Stimulated activated CD4-positive, alpha-beta T cell treated with anti-CD3 and anti-CD28 coated beads, Interleukin-15, amount 100 ng/mL, for 24 hours (primary cell): ENCODE measurements at regions not wholly inside any gene's neighbourhood (a gene's known extent, or its start where the extent isn't known, plus 50 kb on each side); places are given as distances from the start of the nearest gene placed in this dataset.

Experiments used
- DNase-seq: peaks from one replicate; pipeline ENCODE4 v3.0.0-alpha.2; 2020

DNA sequence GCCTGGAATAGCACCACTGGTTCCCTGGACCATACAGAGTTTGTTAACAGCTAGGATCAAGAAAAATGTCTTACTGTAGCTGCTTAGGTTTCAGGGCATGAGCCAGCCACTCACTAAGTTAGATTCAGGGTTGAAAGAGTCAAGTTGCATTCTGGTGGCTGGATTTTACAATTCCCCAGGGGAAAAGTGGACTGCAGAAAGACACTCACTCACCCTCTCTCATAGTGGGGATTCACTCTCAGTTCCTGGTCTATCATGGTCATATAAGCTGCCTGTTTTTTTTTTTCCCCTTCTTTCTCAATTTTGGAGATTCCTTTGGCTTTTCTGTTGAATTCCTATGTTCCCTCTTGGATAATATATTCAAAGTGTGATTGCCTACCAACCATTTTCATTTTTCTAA lies 744.2 kb upstream of the GRIA3 start:
- no peak for DNase-seq

DNA sequence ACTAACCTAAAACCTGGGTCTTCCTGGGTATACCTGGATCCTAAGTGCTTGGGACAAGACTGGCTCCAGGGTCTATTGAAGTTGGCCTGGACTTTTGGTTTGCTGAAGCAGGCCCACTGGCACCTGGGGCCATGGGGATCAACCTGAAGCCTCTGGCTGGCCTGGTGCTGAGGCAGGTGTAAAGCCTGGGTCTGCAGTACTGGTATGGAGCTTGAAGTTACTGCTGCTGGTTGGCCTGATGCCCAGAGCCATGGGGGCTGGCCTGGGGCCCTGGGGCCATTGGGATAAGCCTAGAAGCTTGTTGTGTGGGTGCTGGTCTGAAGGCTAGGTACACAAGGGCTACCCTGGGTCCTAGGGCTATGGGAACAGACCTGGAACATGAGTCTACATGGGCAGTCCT lies 743.2 kb upstream of the GRIA3 start:
- no peak for DNase-seq

DNA sequence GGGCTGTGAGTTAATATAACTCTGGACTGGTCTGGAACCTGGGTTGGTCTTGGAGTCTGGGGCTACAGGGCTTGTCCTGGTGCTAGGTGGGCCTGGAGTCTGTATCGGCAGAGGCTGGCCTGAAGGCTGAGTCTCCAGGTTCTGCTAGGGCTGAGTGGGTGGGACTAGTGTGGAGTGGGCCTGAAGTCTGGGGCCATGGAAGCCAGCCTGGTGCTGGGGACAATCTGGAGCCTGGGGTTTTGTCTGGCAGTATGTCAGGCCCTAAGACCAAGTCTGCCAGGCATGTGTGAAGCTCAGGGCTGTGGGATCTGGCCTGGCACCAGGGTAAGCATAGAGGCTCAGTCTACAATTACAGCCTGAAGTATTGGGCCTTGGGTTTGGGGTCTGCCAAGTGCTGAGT lies 742.6 kb upstream of the GRIA3 start:
- DNase-seq = no peak

DNA sequence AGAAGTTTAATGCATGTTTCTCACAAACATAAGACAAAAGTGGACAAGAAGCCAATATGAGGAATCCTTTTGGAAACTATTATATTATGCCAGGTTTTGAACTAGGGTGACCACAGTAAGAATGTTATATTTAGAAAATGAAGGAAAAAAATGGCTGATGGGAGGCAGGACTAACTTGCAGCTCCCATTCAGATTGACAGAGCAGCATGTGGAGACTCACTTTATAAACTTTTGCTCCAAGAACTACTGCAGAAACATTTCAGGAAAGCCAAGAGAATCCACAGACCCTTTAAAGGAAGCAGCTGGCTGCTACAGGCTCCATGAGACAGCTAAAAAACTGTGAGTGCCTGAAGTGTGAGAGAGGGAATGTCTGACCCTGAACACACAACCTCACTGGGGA lies 738.6 kb upstream of the GRIA3 start:
- no peak for DNase-seq

DNA sequence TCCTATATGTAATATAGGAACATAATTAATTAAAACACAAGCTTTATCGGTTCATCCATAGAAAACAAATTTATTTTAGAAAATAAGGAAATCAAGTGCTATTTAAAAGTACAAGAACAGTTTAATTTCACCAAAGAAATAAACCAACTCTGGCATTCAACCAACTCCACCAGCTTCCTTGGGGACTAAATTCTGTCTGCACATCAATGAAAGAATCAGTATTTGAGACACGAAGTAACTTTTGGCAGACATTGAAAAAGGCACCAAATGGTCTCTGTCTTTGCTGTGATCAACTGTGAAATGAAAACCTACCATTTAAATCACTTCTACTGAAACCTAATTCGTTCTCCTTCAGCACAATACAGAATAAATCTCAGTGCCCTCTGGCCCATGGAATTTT lies 719.7 kb upstream of the GRIA3 start:
- no peak for DNase-seq

DNA sequence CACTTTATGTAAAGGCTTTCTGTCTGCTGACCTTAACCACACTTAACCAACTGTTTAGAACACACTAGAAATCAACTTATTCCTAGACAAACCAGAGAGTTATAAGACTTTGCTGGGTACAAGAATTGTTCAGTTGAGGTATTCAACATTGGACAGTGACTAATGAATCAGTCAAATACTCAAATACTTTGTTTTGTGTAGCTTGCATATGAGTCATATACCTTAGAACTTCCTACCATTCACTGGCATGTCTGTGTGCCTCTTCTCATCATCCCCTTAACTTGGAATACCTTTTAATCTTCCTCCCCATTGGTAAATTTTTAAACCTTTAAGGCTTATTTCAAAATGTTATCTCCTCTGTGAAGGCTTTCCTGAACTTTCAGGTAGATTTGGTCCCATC lies 708.8 kb upstream of the GRIA3 start:
- DNase-seq = no peak

DNA sequence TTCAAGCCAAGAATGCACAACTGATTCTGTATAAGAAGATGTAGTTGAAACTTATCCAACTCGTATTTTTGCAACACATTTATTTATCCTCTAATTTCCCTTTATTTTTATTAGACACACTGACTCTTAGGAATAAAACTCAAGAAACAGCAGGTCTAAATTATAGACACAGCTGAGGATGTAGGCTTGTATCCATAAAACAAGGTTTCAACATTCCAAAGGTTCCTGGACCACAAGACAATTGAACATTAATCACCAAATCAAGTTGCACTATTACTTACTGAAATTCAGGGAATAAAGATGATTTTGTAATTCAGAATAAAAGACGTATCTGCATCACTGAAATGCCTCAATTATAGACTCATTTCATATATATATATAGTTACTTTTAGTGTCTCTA lies 683.5 kb upstream of the GRIA3 start:
- no peak for DNase-seq

DNA sequence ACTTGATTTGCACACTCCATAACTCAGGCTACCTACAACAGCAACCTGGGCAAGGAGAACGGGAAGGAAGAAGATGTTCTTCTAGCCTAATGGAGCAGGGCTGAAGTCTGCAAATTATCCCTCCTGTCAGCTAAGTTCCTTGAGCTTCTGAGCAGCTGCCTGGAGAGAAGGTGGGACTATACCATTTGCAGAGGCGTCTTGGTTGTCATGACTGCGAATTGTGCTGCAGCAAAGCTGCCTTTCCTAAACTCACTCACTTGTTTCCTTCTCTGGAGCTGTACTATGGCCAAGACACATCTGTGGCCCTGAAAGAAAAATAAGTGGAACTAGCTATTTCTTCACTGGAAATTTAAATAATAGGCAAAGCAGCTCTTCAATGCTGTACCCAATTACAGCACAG lies 682.4 kb upstream of the GRIA3 start:
- DNase-seq = no peak

DNA sequence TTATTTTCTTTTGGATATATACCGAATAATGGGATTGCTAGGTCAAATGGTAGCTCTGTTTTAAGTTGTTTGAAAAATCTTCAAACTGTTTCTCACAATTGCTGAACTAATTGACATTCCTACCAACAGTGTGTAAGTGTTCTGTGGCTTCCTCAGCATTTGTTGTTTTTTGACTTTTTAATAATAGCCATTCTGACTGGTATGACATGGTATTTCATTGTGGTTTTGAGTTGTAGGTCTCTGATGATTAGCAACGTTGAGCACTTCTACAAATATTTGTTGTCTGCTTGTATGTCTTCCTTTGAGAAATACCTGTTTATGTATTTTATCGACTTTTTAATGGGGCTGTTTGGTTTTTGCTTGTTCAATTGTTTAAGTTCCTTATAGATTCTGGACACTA lies 680.1 kb upstream of the GRIA3 start:
- DNase-seq = no peak

DNA sequence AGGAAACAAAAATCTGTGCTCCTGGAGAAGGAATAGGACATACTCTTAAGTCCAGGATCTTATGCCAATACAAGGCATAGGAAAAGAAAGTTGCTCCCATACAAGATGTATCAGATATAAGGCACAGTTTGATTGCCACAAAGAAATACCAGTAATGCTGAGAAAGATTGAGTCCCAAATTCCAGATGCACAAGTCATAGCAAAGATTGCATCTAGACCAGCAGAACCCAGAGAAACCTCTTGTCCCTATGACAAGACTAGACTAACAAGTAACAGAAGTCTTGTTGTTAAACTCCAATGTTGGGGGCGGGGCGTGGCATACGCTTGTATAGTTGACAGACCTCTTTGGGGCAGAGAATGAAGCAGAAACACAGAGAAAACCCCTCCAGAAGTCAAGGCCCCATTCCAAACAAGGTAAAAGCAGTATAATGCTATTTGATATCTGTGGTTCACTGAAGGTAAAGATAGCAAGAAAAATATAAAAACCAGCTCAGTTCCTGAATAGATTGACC lies 671.5 kb upstream of the GRIA3 start:
- DNase-seq = no peak

DNA sequence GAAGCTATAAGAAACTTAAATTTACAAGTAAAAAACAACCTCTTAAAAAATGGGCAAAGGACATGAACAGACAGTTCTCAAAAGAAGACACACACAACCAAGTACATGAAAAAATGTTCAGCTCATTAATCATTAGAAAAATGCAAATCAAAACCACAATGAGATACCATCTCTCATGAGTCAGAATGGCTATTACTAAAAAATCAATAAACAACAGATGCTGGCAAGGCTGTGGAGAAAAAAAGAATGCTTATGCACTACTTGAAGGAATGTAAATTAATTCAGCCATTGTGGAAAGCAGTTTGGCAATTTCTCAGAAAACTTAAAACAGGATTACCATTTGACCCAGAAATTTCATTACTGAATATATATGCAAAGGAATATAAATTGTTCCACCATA lies 666.3 kb upstream of the GRIA3 start:
- DNase-seq = no peak

DNA sequence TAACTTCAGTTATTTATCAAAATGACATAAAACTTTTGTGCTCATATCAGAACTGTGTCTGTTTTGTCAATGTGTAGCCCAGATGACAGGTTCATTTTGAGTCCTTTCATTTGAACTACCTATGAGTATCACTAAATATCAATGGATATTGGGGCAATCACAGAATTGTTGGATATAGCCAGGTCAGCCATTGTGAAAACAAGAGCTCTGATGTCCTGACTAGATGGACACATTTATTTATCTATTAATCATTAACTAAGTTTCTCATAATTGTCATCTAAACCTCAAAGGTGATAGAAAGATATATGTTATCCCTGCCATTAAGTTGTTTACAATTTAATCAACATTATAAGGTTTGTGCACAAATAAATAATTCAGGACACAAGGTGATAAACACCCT lies 638.3 kb upstream of the GRIA3 start:
- no peak for DNase-seq

DNA sequence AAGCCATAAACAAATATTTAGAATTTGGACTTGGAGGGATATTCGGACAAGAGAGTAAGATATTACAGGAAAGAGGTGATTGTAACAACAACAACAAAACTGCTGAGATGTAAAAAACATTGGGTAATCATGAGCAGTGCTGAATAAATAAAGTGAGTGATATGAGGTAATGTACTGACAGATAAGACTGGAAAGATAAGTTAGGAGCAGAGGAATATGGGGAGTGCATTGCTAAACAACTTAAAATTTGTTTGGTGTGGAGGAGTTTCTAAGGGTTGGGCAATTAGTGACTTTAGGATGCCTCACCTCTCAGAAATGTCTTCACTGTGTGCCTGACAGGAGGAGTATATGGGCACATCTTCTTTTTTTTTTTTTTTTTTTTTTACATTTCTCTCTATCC lies 637.8 kb upstream of the GRIA3 start:
- DNase-seq = no peak

DNA sequence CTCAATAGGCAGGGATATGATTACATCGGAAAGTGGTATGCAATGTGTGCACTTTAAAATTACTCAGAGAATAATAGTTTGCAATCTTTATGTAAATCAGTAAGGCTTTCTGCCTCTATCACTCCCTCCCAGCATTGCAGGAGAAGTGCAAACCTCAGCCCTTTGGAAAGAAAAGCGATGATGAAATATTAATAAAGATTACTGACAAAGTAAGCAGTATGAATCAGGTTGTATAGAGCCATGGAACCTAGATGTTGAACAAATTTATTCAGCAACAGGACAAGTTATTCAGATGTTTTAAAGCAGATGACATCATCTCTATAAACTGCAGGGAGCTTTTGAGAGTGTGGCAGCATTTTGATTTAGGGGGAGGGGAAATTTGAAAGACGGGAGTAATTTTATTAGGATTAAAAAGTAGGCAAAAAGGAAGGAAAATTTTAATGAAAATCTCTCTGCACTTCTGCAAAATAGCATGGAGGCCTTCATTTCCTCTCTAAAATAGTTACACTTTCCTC lies 631.7 kb upstream of the GRIA3 start:
- DNase-seq = no peak

DNA sequence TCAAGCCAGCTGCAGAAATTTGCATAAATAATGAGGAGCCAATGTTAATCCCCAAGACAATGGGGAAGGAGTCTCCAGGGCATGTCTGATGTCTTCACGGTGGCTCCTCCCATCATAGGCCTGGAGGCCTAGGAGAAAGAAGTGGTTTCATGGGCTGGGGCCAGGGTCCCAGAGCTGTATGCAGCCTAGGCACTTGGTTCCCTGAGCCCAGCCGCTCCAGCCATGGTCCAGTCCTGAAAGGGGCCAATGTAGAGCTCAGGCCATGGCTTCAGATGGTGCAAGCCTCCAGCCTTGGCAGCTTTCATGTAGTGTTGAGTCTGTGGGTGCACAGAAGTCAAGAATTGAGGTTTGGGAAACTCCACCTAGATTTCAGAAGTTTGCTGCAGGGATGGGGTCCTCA lies 628.2 kb upstream of the GRIA3 start:
- DNase-seq = no peak

DNA sequence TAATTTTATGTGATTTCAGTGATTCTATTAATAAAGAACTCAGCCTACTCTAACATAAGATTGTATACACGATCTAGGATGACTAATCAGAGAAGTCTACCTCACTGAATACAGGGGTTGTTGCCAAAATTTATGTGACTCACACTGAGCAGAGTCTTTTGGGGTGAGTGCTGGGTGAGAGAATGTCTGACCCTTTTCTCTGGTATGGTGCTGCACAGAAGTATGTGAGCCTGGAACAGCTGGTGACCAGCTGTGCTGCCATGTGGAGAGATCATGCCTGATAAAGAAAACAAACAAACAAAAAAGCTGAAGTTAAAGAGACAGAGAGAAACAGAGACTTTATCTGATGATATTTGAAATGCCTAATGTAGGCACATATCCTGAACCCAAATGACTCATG lies 618.1 kb upstream of the GRIA3 start:
- DNase-seq = no peak

DNA sequence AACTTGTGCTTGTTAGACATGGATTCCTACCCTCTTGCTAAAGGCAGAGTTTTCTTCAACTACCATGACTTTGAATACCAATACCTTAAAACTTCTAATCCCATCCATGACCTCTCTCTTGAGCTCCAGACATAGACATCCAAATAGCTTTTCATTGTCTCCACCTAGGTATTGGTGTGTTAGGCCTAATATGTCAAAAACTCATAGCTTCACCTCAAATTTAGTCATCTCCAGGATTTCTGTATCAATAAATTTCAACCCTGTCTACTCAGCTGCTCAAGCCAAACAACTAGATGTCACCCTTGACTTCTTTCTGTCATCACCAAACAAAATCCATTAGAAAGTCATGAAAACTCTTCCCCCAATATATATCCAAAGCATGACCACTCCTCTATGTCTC lies 617.7 kb upstream of the GRIA3 start:
- DNase-seq = no peak

DNA sequence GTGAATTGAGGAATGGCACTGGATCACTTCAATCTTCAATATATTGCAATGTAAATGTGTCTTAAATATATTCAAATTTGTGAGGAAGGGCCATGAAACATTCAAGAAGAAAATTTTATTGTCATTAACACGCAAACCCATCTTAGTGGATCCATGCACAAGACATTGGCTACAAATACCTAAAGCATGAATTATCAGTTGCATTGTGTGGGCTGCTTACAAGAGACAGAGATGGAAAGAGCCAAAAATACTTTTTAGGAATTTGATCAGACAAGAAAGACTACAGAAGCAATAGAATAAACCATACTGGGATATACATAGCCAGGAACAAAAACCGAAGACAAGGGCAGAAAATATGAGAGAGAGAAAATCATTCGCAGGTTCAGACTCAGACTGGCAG lies 616.2 kb upstream of the GRIA3 start:
- DNase-seq = no peak

DNA sequence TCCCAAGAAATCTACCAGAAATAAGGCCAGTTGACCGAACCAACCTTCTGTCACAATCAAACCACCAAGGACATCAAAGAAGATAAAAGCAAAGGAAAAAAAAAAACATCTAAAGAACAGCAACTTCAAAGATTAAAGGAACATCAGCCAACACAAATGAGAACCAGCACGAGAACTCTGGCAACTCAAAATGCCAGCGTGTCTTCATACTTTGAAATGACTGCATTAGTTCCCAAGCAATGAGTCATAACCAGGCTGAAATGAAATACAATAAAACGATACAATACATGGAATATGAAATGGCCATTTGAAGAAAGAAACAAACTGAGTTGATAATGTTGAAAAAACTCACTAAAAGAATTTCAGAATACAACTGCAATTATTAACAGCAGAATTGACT lies 611.6 kb upstream of the GRIA3 start:
- no peak for DNase-seq

DNA sequence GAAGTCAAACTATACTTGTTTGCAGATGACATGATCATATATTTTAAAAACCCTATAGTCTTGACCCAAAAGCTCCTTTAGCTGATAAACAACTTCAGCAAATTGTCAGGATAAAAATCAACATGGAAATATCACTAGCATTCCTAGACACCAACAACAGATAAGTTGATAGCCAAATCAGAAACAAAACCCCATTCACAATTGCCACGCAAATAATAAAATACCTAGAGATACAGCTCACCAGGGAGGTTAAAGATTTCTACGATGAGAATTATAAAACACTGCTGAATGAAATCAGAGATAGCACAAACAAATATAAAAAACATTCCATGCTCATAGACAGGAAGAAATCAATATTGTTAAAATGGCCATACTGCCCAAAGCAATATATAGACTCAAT lies 605.0 kb upstream of the GRIA3 start:
- no peak for DNase-seq

DNA sequence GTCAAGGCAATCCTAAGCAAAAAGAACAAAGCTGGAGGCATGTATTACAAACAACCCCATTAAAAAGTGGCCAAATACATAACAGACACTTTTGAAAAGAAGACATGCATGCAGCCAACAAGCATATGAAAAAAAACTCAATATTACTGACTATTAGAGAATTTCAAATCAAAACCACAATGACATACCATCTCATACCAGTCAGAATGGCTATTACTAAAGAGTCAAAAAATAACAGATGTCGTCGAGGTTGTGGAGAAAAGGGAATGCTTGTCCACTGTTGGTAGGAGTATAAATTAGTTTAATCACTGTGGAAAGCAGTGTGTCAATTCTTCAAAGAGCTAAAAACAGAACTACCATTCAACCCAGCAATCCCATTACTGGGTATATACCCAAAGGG lies 604.6 kb upstream of the GRIA3 start:
- no peak for DNase-seq

DNA sequence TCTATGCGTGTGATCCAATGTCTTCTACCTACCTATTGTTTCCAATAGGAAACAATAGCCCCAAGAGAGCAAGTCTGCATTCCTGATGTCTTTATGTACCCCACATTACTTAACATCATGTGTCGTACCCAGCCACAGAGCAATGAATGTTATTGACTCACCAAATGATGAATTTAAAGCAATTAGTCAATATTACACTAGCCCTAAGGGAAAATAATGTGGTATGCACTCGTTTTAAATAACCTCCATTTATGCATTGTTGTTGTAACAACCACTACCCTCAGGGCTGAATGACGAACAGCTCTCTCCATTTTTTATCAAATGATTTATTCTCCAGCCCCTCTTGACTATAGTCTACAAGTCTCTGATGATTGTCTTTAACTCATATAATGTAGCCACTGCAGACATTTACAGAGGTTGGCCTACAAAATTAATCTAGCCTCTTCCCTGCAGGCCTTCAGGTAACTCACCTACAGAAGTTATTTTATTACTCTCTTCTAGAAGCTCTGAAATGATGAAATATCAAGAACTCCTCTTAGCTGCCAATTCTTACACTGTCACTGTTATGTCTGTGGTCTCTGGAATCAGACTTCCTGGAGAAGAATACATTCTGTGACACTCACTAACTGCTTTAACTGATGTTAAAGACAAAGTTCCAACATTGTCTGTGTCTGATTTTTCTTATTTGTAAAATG lies 601.7 kb upstream of the GRIA3 start:
- DNase-seq = no peak

DNA sequence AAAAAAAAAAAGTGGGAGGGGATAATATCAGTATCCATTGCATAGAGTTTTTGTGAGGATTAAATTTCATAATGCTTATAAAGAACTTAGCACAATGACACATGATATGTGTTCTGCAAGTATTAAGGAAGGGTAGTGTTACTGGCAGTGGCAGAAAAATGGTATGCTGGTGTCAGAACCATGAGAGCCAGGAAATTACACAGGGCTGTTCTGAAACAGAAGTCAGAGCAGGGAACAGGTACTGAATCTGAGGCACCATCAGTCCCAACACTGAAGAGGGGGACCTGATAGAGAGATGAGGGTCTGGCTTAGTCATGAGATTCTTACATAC lies 601.1 kb upstream of the GRIA3 start:
- DNase-seq = no peak

DNA sequence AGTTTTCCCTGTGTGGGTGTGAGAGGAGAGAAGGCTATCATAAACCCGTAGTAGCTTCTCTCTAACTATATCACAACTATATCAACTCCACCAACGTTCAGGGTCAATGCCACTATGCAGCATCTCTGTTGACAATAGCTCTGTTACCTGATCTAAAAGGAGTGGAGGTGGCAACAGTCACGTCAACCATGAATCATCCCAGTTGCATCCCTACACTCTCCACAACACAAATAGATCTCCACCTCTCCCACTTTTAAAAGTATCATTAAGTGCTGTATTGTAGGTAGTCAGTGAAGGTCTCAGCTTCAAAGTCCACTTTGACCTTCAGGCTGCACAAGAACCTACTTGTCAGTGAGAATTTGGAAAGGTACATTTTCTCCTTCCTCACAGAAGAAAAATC lies 600.5 kb upstream of the GRIA3 start:
- no peak for DNase-seq

DNA sequence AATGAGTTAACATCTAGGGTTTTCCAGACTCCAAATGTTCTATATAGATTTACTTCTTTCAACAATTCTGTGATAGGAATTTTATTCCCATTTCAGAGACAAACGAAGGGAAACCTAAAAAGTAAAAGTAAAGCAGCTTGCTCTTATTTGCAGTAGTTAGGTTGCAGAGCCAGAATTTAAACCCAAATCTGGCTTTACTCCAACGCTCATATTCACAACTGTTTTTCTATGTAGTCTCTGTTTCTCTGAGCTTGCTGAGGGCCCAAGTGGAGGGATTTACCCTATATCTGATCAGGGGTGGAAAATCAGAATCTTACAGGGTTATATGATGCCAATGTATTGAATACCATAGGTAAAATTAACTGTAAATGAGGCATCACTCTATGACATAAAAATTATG lies 599.1 kb upstream of the GRIA3 start:
- no peak for DNase-seq

DNA sequence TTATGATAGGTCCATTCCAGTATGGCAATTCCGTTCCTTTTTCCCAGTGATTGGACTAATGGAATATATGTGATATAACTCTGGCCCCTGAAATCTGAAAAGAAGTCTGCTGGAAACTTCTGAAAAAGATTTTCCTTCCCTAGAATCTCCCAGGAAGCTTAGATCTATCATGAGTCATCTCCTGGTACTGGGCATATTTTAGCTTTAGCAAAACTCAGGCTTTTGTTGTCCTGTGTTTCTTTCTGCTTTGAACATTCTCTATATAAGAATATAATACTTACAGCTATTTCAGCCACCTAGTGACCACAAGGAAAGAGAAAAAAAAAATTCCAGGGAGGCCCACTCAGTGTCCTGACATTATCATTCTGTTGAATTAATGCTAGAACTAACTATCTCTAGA lies 597.2 kb upstream of the GRIA3 start:
- no peak for DNase-seq
